Vagina (tissue), 2 donors: ENCODE measurements at regions not wholly inside any gene's neighbourhood (a gene's known extent, or its start where the extent isn't known, plus 50 kb on each side); places are given as distances from the start of the nearest gene placed in this dataset.

Experiments used
- DNase-seq, 2 donors: peaks; one replicate each; pipeline ENCODE4 v3.0.0-alpha.2; 2017; ENCODE audit errors: extremely low spot score in 2 of 2
- H3K27ac ChIP-seq: fragments of 200-600 bp; sonication (generic); one replicate; pipeline ENCODE4 v1.5.1; 2019
- H3K27me3 ChIP-seq: fragments of 200-600 bp; sonication (generic); one replicate; pipeline ENCODE4 v1.5.1; 2019
- H3K36me3 ChIP-seq, 2 donors: fragments of 200-600 bp; sonication (generic); one replicate each; pipeline ENCODE4 v1.5.1; 2017 to 2019
- H3K4me1 ChIP-seq: fragments of 200-600 bp; sonication (generic); one replicate; pipeline ENCODE4 v1.5.1; 2019
- H3K4me3 ChIP-seq, 2 donors: fragments of 200-600 bp; sonication (generic); 1 replicate in 1 of 2; 2 replicates in 1 of 2; pipeline ENCODE4 v1.5.1; 2016 to 2019
- H3K9me3 ChIP-seq: fragments of 200-600 bp; sonication (generic); one replicate; pipeline ENCODE4 v1.5.1; 2019
- CTCF ChIP-seq, 3 experiments: fragments of 450-650 bp in 2 of 3; fragments of 200-600 bp in 1 of 3; sonication (generic) in 1 of 3; IDR thresholded peaks; one replicate each; pipeline ENCODE4 v1.5.1; 2017 to 2019; ENCODE audit warnings: antibody characterized with exemption in 3 of 3, mild to moderate bottlenecking in 2 of 3, moderate library complexity in 2 of 3
- POLR2A ChIP-seq, 2 donors: fragments of 450-650 bp; IDR thresholded peaks; one replicate each; pipeline ENCODE4 v1.6.1; 2017; ENCODE audit warnings: antibody characterized with exemption in 2 of 2, mild to moderate bottlenecking in 2 of 2, moderate library complexity in 2 of 2
- POLR2AphosphoS5 ChIP-seq, 2 donors: sonication (generic); formaldehyde crosslinking; IDR thresholded peaks; one replicate each; pipeline ENCODE4 v1.9.0; 2017; ENCODE audit warnings: antibody characterized with exemption in 2 of 2, mild to moderate bottlenecking in 2 of 2, low read depth in 1 of 2; ENCODE audit not compliant: insufficient read depth in 1 of 2
- intact Hi-C: fragments of 100-400 bp; cut with DNase I; formaldehyde crosslinking; loops from one replicate; pipeline ENCODE4 v1.15.1; 2023

GRCh38 chr2:88263861-88264260 lies 93.7 kb downstream of the THNSL2 start:
- H3K4me3 ChIP-seq = no peak overlapping the region

GRCh38 chr2:88261725-88262124 lies 91.6 kb downstream of the THNSL2 start:
- no peak overlapping the region for H3K4me3 ChIP-seq
- no peaks in the 10 kb centered on the region for H3K27me3 ChIP-seq
- intact Hi-C loops = no loop called here
- DNase-seq = no peak
- H3K36me3 ChIP-seq = no peaks in the 10 kb centered on the region
- TF ChIP-seq CTCF (IDR thresholded peaks at IDR 0.05) (no peak), POLR2A (IDR thresholded peaks at IDR 0.05) (no peak), POLR2AphosphoS5 (IDR thresholded peaks at IDR 0.05; ENCODE audit: insufficient read depth in 1 of 2, low read depth in 1 of 2) (no peak)
- no peak overlapping the region for H3K27ac ChIP-seq
- no peaks in the 10 kb centered on the region for H3K4me1 ChIP-seq
- H3K9me3 ChIP-seq = no peaks in the 10 kb centered on the region

More at GRCh38 chr2:88263861-88264260, 93.7 kb downstream of the THNSL2 start:
- Histone ChIP-seq H3K9me3 (no peaks in the 10 kb centered on the region), H3K27me3 (no peaks in the 10 kb centered on the region), H3K36me3 (no peaks in the 10 kb centered on the region), H3K4me1 (no peaks in the 10 kb centered on the region), H3K27ac (no peak overlapping the region)
- DNase-seq = no peak
- TF ChIP-seq POLR2A (IDR thresholded peaks at IDR 0.05) = no peak
- TF ChIP-seq CTCF (IDR thresholded peaks at IDR 0.05) = no peak
- TF ChIP-seq POLR2AphosphoS5 (IDR thresholded peaks at IDR 0.05; ENCODE audit: insufficient read depth in 1 of 2, low read depth in 1 of 2) = no peak
- intact Hi-C loops = no loop called here

- Histone ChIP-seq H3K4me1 (no peaks in the 10 kb centered on the region), H3K9me3 (no peaks in the 10 kb centered on the region), H3K27me3 (no peaks in the 10 kb centered on the region), H3K27ac (no peak overlapping the region), H3K36me3 (no peaks in the 10 kb centered on the region), H3K4me3 (no peak overlapping the region)
- intact Hi-C loops = no loop called here
- DNase-seq = no peak
- TF ChIP-seq POLR2AphosphoS5 (IDR thresholded peaks at IDR 0.05; ENCODE audit: insufficient read depth in 1 of 2, low read depth in 1 of 2) (no peak), CTCF (IDR thresholded peaks at IDR 0.05) (no peak), POLR2A (IDR thresholded peaks at IDR 0.05) (no peak)
Observed at GRCh38 chr2:88258208-88258607, 88.1 kb downstream of the THNSL2 start.

GRCh38 chr2:88254437-88255091 lies 84.4 kb downstream of the THNSL2 start:
- no peaks in the 10 kb centered on the region for H3K36me3 ChIP-seq
- no peaks in the 10 kb centered on the region for H3K9me3 ChIP-seq
- no peaks in the 10 kb centered on the region for H3K27me3 ChIP-seq
- no peak for DNase-seq
- no peak overlapping the region for H3K27ac ChIP-seq
- H3K4me3 ChIP-seq = no peak overlapping the region
- no peaks in the 10 kb centered on the region for H3K4me1 ChIP-seq
- intact Hi-C loops = no loop called here
- TF ChIP-seq POLR2A (IDR thresholded peaks at IDR 0.05) = no peak
- no peak for TF ChIP-seq CTCF (IDR thresholded peaks at IDR 0.05)

GRCh38 chr2:88253997-88254396 lies 83.9 kb downstream of the THNSL2 start:
- no peak for TF ChIP-seq POLR2A (IDR thresholded peaks at IDR 0.05)
- no peak for TF ChIP-seq POLR2AphosphoS5 (IDR thresholded peaks at IDR 0.05; ENCODE audit: insufficient read depth in 1 of 2, low read depth in 1 of 2)
- TF ChIP-seq CTCF (IDR thresholded peaks at IDR 0.05) = no peak
- Histone ChIP-seq H3K4me3 (no peak overlapping the region), H3K36me3 (no peaks in the 10 kb centered on the region), H3K27me3 (no peaks in the 10 kb centered on the region), H3K27ac (no peak overlapping the region), H3K9me3 (no peaks in the 10 kb centered on the region), H3K4me1 (no peaks in the 10 kb centered on the region)
- no peak for DNase-seq
- intact Hi-C loops = no loop called here
